ENCODE measurements at regions not wholly inside any gene's neighbourhood (a gene's known extent, or its start where the extent isn't known, plus 50 kb on each side); places are given as distances from the start of the nearest gene placed in this dataset.

- intact Hi-C loops (cut with DNase I) = loop anchor here in 1 of 2 donors (10.0 kb wide), 2 partner anchors 276 to 596 kb away; partner anchors contain the start of genes ABHD18, MFSD8 and PGRMC2
- no peak for TF ChIP-seq CTCF (IDR thresholded peaks at IDR 0.05)
- WGBS, 3 donors = 66 to 72% (median 68%) methylated on average over 6 of the region's 6 CpGs
- H3K4me3 ChIP-seq = no peak overlapping the region
- DNase-seq (no peak), ATAC-seq (no peak)
- no peaks in the 10 kb centered on the region for H3K9me3 ChIP-seq
- H3K27ac ChIP-seq = no peak overlapping the region
- no peaks in the 10 kb centered on the region for H3K36me3 ChIP-seq (ENCODE audit: insufficient read depth in 1 of 2, low read depth in 1 of 2)
- no peaks in the 10 kb centered on the region for H3K27me3 ChIP-seq (ENCODE audit: insufficient read depth in 3 of 3, low read length in 2 of 3)
- H3K4me1 ChIP-seq = peaks cover 13% of the 10 kb centered on the region
These were observed 248.6 kb upstream of the JADE1 start for GRCh38 chr4:128560754-128561495.

- DNase-seq (no peak), ATAC-seq (peak; percentile 69 to 81 (median 80))
- intact Hi-C loops (cut with DNase I) = loop anchor here (1.0 to 10.0 kb wide), 2 partner anchors 14 to 104 kb away; no protein-coding TSS in a partner anchor
- H3K4me1 ChIP-seq = peaks cover 14% of the 10 kb centered on the region
- no peak overlapping the region for H3K4me3 ChIP-seq
- no peaks in the 10 kb centered on the region for H3K9me3 ChIP-seq
- no peaks in the 10 kb centered on the region for H3K27me3 ChIP-seq (ENCODE audit: insufficient read depth in 3 of 3, low read length in 2 of 3)
- no peak for TF ChIP-seq CTCF (IDR thresholded peaks at IDR 0.05)
- H3K36me3 ChIP-seq (ENCODE audit: insufficient read depth in 1 of 2, low read depth in 1 of 2) = no peaks in the 10 kb centered on the region
- H3K27ac ChIP-seq = peak overlapping the region; percentile 56
- WGBS, 3 donors = 19 to 27% (median 19%) methylated on average over 8 of the region's 8 CpGs
These were observed 250.4 kb upstream of the JADE1 start for GRCh38 chr4:128558896-128559679.

- H3K4me1 ChIP-seq = peaks cover 23% of the 10 kb centered on the region
- ATAC-seq = no peak
- intact Hi-C loops (cut with DNase I) = loop anchor here in 1 of 2 donors (10.0 kb wide), 1 partner anchor 102 kb away; no protein-coding TSS in a partner anchor
- H3K27ac ChIP-seq = no peak overlapping the region
- WGBS, 3 donors = 77 to 80% (median 77%) methylated on average over 3 of the region's 3 CpGs
- H3K27me3 ChIP-seq (ENCODE audit: insufficient read depth in 3 of 3, low read length in 2 of 3) = no peaks in the 10 kb centered on the region
- H3K36me3 ChIP-seq (ENCODE audit: insufficient read depth in 1 of 2, low read depth in 1 of 2) = no peaks in the 10 kb centered on the region
- no peak for TF ChIP-seq CTCF (IDR thresholded peaks at IDR 0.05)
- no peaks in the 10 kb centered on the region for H3K9me3 ChIP-seq
- no peak for DNase-seq
- H3K4me3 ChIP-seq = no peak overlapping the region
These were observed 252.7 kb upstream of the JADE1 start for GRCh38 chr4:128556756-128557155.

GRCh38 chr4:128553686-128554515 is 255.6 kb upstream of the JADE1 start:
- no peak for TF ChIP-seq CTCF (IDR thresholded peaks at IDR 0.05)
- Histone ChIP-seq H3K36me3 (ENCODE audit: insufficient read depth in 1 of 2, low read depth in 1 of 2) (no peaks in the 10 kb centered on the region), H3K4me3 (peak overlapping the region; percentile 82), H3K27me3 (ENCODE audit: insufficient read depth in 3 of 3, low read length in 2 of 3) (no peaks in the 10 kb centered on the region), H3K27ac (peak overlapping the region; percentile 98), H3K9me3 (no peaks in the 10 kb centered on the region), H3K4me1 (peaks cover 15% of the 10 kb centered on the region)
- peak in 3 of 4 donors; percentile 18 to 39 (median 29) for ATAC-seq
- WGBS, 3 donors = 11 to 19% (median 13%) methylated on average over 5 of the region's 5 CpGs
- intact Hi-C loops (cut with DNase I) = loop anchor here (2.0 to 10.0 kb wide), 3 partner anchors 25 to 102 kb away; no protein-coding TSS in a partner anchor
- no peak for DNase-seq
